ENCODE measurements at regions not wholly inside any gene's neighbourhood (a gene's known extent, or its start where the extent isn't known, plus 50 kb on each side); places are given as distances from the start of the nearest gene placed in this dataset.
A peak's percentile ranks its signal among the peaks of the same experiment; 100 is the strongest.
"Not testable (repeated sequence)": the region's sequence is repeated elsewhere in the genome, so short reads cannot be mapped to it uniquely, and the experiment has no call there.

DNA sequence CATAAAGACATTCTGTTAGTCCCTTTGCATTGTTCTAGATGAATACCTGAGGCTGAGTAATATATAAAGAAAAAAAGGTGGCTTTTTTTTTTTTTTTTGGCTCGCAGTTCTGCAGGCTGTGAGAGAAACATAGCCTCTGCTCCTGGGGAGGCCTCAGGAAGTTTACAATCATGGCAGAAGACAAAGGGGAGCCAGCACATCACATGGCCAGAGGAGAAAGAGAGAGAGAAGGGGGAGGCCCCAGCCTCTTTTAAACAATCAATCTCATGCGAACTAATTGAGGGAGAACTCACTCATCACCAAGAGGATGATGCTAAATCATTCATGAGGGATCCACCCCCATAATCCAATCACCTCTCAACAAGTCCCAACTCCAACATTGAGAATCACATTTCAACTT, 364.0 kb upstream of the EPHA5 start:
- no peak for DNase-seq (ENCODE audit: low read depth)

DNA sequence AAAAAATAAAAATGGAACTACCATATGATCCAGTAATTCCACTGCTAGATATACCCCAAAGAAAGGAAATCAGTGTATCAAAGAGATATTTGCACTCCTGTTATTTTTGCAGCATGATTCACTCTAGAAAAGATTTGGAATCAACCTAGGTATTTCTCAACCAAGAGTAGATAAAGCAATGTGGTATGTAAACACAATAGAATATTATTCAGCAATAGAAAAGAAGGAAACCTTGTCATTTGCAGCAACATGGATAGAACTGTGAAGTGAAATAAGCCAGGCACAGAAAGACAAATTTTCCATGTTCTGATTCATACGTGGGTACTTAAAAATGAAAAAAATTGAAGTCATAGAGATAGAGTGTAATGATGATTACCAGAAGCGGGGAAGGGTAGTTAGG, 362.3 kb upstream of the EPHA5 start:
- DNase-seq (ENCODE audit: low read depth), result peak; percentile 1

DNA sequence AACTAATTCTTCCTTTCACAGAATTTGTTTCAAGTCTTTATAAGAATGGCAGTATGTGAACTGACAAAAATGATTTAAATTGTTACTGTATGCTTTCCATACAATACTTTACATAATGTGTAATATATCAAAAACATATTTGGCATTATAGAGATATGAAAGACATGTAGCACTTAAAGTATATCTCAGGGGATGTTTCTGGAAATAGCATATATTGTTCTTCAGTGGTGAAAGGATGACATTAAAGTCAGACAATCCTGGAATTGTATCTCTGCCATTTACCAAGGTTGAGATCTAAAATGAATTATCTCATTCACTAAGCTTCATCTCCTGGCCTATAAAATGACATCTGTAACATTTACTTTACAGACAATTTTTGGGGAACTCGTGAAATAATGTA, 358.4 kb upstream of the EPHA5 start:
- no peak for DNase-seq (ENCODE audit: low read depth)

- DNase-seq (ENCODE audit: low read depth), result no peak
Measured at GRCh38 chr4:66023061-66023460, 352.8 kb upstream of the EPHA5 start.

DNA sequence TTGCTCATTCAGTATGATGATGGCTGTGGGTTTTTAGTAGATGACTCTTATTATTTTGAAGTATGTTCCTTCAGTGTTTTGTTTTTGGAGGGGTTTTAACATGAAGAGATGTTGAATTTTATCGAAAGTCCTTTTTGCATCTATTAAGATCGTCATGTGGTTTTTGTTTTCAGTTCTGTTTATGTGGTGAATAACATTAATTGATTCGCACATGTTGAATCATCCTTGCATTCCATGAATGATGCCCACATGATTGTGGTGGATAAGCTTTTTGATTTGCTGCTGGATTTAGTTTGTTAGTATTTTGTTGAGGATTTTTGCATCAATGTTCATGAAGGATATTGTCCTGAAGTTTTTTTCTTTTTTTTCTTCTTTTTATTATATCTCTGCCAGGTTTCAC, 347.4 kb upstream of the EPHA5 start:
- peak; percentile 57 for DNase-seq (ENCODE audit: low read depth)

DNA sequence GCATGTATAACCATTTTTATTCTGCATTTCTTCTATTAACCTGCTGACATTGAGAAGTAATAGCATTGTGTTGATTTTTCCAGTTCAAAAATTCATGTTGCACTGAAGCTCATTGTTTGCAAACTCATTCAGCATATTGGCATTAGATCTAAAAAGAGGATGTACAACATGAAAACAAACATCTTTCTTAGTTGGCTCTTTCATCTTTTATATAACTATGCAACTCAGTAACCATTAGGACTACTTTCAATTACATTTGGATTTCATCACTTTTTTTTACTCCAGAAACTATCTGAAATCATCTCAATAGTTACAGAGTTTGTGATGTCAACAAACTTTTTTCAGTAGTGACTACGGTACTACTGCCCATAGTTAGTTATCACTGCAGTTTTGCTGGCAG, 346.0 kb upstream of the EPHA5 start:
- no peak for DNase-seq (ENCODE audit: low read depth)

DNA sequence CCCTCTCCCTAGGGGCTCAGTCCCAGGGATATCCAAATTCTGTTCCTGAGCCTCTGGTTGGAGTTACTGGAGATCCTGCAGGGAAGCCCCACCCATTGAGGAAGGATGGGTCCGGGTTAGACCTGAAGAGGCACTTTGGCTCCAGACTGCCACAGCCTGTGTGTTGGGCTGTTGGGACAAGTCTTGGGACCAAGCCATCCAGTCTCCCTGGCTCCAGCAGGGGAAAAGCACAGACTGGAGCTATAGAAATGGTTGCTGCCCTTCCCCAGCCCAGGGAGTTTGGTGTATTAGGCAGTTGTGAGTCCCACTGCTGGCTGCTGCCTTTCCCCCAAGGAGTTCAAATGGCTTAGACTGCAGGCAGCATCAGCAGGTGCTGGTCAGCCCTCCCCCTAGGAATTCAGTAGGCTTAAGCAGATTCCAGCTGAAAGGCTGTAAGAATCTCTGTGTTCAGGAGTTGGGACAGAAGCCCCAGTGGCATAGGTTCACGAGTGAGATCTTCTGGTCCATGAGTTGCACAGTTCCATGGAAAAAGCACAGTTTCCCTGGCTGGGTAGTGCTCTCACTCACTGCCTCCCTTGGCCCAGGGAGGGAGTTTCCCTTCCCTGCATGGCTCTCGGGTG, 344.0 kb upstream of the EPHA5 start:
- DNase-seq (ENCODE audit: low read depth), result no peak

DNA sequence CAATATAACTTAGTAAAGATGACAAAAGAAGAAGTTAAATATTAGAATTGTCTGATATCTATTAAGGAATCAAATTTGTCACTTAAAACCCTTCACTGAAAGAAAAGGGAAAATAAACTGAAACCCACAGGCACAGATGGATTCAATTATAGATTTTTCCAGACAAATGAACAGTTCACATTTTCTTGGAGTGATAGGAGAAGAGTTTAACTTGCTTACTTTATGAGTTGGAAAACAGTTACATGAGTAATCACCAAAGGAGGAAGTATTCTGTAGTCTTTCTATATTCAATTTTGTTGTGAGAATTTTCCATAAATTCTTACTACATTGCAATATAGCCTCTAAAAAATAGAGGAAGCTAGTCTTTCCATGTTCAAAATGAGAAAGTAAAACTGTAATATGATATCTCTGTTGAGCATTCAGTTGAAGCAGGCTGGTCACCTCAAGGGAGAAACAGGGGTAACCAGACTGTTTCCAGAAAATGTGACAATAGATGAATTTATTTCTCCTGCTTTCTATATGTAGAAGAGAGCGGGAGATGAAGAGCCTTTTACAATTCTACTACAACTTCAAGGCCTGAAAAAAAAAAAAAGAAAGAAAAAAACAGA, 330.3 kb upstream of the EPHA5 start:
- DNase-seq (ENCODE audit: low read depth), result no peak

DNA sequence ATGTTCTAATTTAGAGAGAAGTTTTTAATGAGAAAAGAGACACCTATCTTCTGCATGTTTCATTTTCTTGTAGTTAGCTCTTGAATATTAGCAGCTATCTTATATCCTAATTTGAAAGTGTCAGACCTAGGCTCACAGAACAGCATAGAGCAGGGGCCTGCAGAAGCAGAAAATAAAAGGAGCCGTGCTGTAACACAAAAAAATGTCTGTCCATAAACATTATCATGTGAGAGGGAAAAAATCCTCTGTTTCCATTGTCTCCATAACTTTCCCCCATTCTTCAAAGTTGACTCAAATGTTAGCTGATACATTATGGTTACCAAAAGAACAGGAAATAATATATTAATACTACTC, 329.2 kb upstream of the EPHA5 start:
- DNase-seq (ENCODE audit: low read depth), result no peak

- DNase-seq (ENCODE audit: low read depth), result not testable (repeated sequence)
Measured at GRCh38 chr4:65998807-65999517, 328.7 kb upstream of the EPHA5 start.

- DNase-seq (ENCODE audit: low read depth), result no peak
Measured at GRCh38 chr4:65983061-65983460, 312.8 kb upstream of the EPHA5 start.

- DNase-seq (ENCODE audit: low read depth), result no peak
Measured at GRCh38 chr4:65976287-65976686, 306.0 kb upstream of the EPHA5 start.

DNA sequence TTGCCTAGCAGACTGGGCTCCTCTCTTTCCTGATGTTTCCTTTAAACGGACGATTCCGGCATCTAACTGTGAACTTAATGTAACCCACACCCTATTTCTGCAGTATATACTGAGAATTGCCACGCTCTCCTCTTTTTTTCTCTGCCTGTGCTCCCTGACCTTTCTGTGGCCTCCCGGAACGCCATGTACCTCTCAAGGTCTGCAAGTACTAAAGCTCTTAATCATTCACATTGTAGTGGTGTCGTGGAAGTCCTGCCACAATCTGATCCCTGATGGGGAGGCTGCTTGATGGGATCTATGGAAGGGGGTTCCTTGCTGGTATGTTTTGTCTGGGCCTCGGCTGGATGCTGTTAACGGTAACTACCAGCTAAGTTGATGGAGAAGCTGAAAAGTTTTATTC, 302.9 kb upstream of the EPHA5 start:
- no peak for DNase-seq (ENCODE audit: low read depth)

DNA sequence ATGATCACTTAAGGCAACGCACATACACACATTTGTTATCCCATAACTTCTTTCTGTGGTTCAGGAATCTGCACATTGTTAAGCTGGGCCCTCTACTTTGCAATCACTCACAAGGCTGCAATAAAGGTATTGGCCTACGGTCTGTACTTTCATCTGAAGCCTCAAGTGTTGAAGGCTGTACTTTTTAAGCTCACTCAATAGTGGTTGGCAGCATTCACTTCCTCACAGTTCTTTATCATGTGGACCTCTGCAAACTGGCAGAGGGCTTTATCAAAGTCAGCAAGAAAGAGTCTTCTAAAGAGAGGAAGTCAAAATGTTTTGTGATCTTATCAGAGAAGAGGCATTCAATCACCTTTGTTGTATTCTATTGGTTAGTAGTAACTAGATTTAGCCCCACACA, 301.4 kb upstream of the EPHA5 start:
- no peak for DNase-seq (ENCODE audit: low read depth)

- no peak for DNase-seq (ENCODE audit: low read depth)
Measured at GRCh38 chr4:65968831-65969558, 298.7 kb upstream of the EPHA5 start.

DNA sequence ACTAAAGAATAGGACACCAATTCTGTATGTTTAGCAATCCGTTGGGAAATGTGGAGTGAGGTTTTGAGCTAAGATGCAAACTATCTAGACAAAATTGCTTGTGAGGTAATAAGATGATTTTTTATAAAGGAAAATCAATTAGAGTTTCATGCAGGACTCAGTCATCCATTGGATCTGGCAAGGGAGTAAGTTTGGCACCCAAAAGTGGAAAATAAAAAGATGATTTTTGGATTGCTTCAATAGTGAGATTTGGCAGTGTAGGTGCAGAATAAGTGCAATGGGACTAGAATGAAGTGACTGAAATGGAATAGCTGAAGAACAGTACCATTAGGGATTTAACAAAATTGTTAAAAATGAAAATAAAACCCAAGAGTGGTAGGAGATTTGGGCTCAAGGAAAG, 290.5 kb upstream of the EPHA5 start:
- no peak for DNase-seq (ENCODE audit: low read depth)

- peak; percentile 6 for DNase-seq (ENCODE audit: low read depth)
Measured at GRCh38 chr4:65954416-65954815, 284.1 kb upstream of the EPHA5 start.

- DNase-seq (ENCODE audit: low read depth), result no peak
Measured at GRCh38 chr4:65951177-65951576, 280.9 kb upstream of the EPHA5 start.

DNA sequence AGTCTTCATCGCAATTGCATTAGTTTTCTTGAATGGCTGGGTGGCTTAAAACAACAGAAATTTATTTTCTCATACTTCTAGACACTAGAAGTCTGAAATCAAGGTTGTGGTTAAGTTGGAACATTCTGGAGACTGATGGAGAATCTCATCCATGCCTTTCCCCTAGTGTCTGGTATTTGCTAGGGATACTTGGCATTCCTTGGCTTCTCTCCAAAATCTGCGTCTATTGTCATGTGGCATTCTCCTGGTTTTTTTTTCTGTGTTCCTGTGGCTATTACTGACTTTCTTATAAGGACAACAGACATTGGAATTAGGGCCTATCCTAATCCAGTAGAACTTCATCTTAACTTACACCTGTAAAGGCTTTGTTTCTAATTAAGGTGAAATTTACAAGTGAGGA, 272.8 kb upstream of the EPHA5 start:
- peak; percentile 84 for DNase-seq (ENCODE audit: low read depth)

DNA sequence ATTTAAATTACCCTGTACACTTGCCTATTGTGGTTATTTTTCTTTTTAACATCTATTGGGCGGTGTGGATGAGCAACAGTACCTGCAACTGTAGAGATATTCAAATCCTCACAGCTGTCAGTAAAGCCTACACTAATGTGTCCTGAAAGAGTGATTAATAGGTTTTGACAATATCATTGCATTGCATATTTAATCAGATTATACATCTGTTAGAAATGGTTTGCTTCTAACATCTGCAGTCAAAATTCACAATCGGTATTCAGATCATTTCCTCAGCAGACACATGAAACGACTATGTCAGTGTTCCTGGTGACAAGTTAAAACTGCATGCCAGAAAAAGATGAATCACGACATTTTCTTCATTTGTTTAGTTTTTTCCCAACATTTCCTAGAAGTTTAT, 254.6 kb upstream of the EPHA5 start:
- DNase-seq (ENCODE audit: low read depth), result no peak

DNA sequence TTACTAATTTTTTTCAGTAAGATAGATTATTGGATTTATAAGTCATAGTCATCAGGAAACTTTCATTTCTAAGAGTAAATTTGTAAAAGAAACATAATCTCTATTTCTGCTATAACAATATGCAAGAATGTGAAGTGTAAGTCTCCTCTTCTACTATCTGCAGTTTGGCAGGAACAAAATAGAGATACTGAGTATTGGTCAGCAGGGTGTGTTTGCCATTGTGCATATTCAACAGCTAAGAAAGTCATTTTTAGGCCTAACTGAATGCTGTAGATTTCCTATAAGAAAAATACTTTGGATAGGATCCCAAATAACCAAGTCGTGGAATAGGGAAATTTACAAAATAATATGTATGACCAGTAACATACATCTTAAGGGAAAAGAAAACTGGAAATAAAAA, 253.3 kb upstream of the EPHA5 start:
- DNase-seq (ENCODE audit: low read depth), result no peak

DNA sequence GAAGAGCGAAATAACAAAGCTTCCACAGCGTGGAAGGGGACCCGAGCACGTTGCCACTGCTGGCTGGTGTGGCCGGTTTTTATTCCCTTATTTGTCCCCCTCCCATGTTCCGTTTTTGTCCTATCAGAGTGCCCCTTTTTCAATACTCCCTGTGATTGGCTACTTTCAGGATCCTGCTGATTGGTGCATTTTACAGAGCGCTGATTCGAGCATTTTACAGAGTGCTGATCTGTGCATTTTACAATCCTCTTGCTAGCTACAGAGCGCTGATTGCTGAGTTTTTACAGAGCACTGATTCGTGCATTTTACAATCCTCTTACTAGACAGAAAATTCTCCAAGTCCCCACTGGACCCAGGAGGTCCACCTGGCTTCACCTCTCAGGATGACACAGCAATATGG, 250.9 kb upstream of the EPHA5 start:
- no peak for DNase-seq (ENCODE audit: low read depth)

DNA sequence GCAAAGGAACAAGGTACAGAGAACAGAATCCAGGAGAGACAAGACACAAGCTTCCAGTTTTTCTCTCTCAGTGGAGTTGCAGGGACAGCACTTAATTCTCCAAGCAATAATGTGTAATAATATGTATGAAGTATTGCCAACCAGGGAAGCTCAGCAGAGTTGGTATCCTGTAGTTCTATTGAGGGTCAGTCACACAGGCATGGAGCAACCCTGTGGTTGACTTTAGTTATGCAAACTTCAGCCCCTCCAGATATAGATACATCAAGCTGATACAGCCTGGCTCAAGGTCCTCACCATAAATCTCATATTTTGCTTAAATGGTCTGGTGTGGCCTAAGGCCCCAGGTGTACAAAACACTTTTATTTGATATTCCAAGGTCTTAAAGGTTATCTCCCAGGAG, 248.6 kb upstream of the EPHA5 start:
- no peak for DNase-seq (ENCODE audit: low read depth)

Data from ELR (cell line).